ENCODE measurements at regions not wholly inside any gene's neighbourhood (a gene's known extent, or its start where the extent isn't known, plus 50 kb on each side); places are given as distances from the start of the nearest gene placed in this dataset.

DNA sequence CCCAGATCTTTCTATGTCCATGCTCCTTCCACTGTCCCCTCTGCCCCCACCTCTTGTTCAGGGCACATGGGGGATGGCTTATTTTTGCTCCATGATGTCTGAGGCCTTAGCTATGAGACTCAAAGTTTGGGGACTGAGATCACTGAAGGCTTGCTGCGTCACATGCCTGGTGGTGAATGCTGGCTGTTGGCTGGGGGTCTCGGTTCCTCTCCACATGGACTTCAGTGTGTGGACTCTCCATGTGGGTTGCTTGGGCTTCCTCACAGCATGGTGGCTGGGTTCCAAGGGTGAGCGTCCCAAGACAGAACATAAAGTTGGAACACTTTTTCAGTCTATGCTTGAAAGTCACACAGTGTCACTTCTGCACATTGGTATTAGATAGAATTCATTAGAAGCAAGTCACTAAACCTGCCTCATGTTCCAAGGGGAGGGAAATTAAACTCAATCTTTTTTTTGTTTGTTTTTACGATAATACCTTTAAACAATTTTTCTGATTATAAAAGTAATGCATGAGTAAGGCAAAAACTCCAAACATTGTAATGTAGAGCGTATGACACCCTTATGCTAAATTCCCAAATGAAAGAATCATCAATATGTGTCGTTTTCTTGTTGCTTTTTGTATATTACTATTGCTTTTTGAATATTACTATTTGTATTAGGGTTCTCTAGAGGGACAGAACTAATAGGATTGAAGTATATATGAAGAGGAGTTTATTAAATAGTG is 111.7 kb downstream of the MYCN start:
- no peaks in the 10 kb centered on the region for H3K4me1 ChIP-seq (ENCODE audit: control insufficient read depth in 2 of 2, insufficient read depth in 2 of 2, low read length in 2 of 2)
- no peaks in the 10 kb centered on the region for H4K20me1 ChIP-seq (ENCODE audit: control insufficient read depth, insufficient read depth, low read length, poor library complexity, severe bottlenecking)
- no peak overlapping the region for H2AFZ ChIP-seq (ENCODE audit: insufficient read depth, low read depth, low read length, poor library complexity, severe bottlenecking)
- no peak overlapping the region for H3K27ac Mint-ChIP-seq
- DNase-seq (no peak), ATAC-seq (ENCODE audit: low read depth) (no peak)
- no peaks in the 10 kb centered on the region for H3K27me3 ChIP-seq (replicated peaks in 1 of 4; ENCODE audit: control extremely low read depth in 1 of 4, control insufficient read depth in 3 of 4, insufficient read depth in 4 of 4, low read length in 3 of 4)
- no peak overlapping the region for H3K9ac ChIP-seq (ENCODE audit: low read length)
- H3K9me3 Mint-ChIP-seq (ENCODE audit: insufficient read depth): no peaks in the 10 kb centered on the region
- no peaks in the 10 kb centered on the region for H3K36me3 ChIP-seq (replicated peaks in 1 of 2; ENCODE audit: control extremely low read depth in 1 of 2, control insufficient read depth in 1 of 2, extremely low read depth in 1 of 2, insufficient read depth in 2 of 2, low read length in 1 of 2)
- no peak overlapping the region for H3K4me3 Mint-ChIP-seq
- ChIA-PET CTCF (no interaction called here), POLR2A (no interaction called here)
- 100% methylated on average over 2 of the region's 6 CpGs for WGBS (ENCODE audit: insufficient coverage)
- H3K4me2 ChIP-seq (replicated peaks; ENCODE audit: low read depth, low read length, poor library complexity, severe bottlenecking): no peak overlapping the region
- H3K79me2 ChIP-seq (ENCODE audit: control insufficient read depth, insufficient read depth, low read length): no peaks in the 10 kb centered on the region
- H3K4me1 Mint-ChIP-seq: peaks cover 4% of the 10 kb centered on the region
- no peak overlapping the region for H3K27ac ChIP-seq (ENCODE audit: low read length in 2 of 2)
- intact Hi-C loops (cut with micrococcal nuclease): no loop called here
- H3K27me3 Mint-ChIP-seq: peaks cover 8% of the 10 kb centered on the region
- peaks cover 0 to 6% (median 0%) of the 10 kb centered on the region in 3 donors for H3K9me3 ChIP-seq (ENCODE audit: control extremely low read depth in 1 of 3, control insufficient read depth in 2 of 3, insufficient read depth in 1 of 3, low read length in 2 of 3)
- no peak overlapping the region for H3K4me3 ChIP-seq (ENCODE audit: control extremely low read depth in 1 of 5, extremely low read depth in 1 of 5, insufficient read depth in 1 of 5, low read depth in 2 of 5, low read length in 4 of 5)
- TF ChIP-seq, protein P1, sequence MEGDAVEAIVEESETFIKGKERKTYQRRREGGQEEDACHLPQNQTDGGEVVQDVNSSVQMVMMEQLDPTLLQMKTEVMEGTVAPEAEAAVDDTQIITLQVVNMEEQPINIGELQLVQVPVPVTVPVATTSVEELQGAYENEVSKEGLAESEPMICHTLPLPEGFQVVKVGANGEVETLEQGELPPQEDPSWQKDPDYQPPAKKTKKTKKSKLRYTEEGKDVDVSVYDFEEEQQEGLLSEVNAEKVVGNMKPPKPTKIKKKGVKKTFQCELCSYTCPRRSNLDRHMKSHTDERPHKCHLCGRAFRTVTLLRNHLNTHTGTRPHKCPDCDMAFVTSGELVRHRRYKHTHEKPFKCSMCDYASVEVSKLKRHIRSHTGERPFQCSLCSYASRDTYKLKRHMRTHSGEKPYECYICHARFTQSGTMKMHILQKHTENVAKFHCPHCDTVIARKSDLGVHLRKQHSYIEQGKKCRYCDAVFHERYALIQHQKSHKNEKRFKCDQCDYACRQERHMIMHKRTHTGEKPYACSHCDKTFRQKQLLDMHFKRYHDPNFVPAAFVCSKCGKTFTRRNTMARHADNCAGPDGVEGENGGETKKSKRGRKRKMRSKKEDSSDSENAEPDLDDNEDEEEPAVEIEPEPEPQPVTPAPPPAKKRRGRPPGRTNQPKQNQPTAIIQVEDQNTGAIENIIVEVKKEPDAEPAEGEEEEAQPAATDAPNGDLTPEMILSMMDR (IDR thresholded peaks at IDR 0.05): no peak
- TF ChIP-seq EZH2 (IDR thresholded peaks at IDR 0.05; ENCODE audit: borderline replicate concordance, insufficient read depth, low read depth, low read length, poor library complexity, severe bottlenecking): no peak

DNA sequence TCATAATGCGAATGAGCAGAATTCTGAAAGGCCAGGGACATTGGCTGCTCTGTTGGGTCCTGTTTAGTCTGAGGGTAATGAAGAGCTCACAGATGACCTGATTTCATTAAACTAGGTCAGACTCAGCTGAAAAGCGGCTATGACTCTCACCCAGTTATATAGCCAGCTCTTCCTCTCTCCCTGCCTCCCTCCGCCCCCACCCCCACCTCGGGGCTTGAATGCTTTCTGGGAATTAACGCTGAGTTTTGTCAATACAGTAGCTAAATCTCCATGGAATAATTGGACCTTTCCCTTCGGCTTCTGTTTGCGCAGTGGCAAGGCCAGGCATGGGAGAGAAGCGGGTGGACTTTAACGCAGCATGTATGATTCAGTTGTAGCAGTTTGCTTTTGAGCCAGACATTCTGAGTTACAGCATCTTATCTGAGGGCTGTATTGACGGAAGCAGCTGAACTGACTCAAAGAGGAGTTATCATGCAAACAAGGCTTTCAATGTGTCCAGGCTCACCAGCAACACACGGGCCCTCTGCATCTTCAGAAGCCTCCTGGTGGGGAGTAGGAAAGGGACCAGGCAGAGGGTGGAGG is 110.6 kb downstream of the MYCN start:
- TF ChIP-seq, protein P1 (IDR thresholded peaks at IDR 0.05): no peak
- TF ChIP-seq EZH2 (IDR thresholded peaks at IDR 0.05; ENCODE audit: borderline replicate concordance, insufficient read depth, low read depth, low read length, poor library complexity, severe bottlenecking): no peak
- POLR2A ChIA-PET: no interaction called here
- CTCF ChIA-PET: no interaction called here

More for the DNA sequence above, 110.6 kb downstream of the MYCN start:
- peaks cover 0 to 5% (median 0%) of the 10 kb centered on the region in 3 donors for H3K9me3 ChIP-seq (ENCODE audit: control extremely low read depth in 1 of 3, control insufficient read depth in 2 of 3, insufficient read depth in 1 of 3, low read length in 2 of 3)
- peaks cover 8% of the 10 kb centered on the region for H3K27me3 Mint-ChIP-seq
- no peaks in the 10 kb centered on the region for H3K4me1 ChIP-seq (ENCODE audit: control insufficient read depth in 2 of 2, insufficient read depth in 2 of 2, low read length in 2 of 2)
- H3K4me3 Mint-ChIP-seq: no peak overlapping the region
- H3K4me2 ChIP-seq (replicated peaks; ENCODE audit: low read depth, low read length, poor library complexity, severe bottlenecking): no peak overlapping the region
- ATAC-seq (ENCODE audit: low read depth) (no peak), DNase-seq (no peak)
- no peak overlapping the region for H3K27ac ChIP-seq (ENCODE audit: low read length in 2 of 2)
- intact Hi-C loops (cut with micrococcal nuclease): no loop called here
- WGBS (ENCODE audit: insufficient coverage): 96% methylated on average over 10 of the region's 11 CpGs
- no peaks in the 10 kb centered on the region for H4K20me1 ChIP-seq (ENCODE audit: control insufficient read depth, insufficient read depth, low read length, poor library complexity, severe bottlenecking)
- no peak overlapping the region for H3K4me3 ChIP-seq (ENCODE audit: control extremely low read depth in 1 of 5, extremely low read depth in 1 of 5, insufficient read depth in 1 of 5, low read depth in 2 of 5, low read length in 4 of 5)
- no peaks in the 10 kb centered on the region for H3K27me3 ChIP-seq (replicated peaks in 1 of 4; ENCODE audit: control extremely low read depth in 1 of 4, control insufficient read depth in 3 of 4, insufficient read depth in 4 of 4, low read length in 3 of 4)
- H3K27ac Mint-ChIP-seq: no peak overlapping the region
- no peaks in the 10 kb centered on the region for H3K79me2 ChIP-seq (ENCODE audit: control insufficient read depth, insufficient read depth, low read length)
- no peak overlapping the region for H3K9ac ChIP-seq (ENCODE audit: low read length)
- H2AFZ ChIP-seq (ENCODE audit: insufficient read depth, low read depth, low read length, poor library complexity, severe bottlenecking): no peak overlapping the region
- no peaks in the 10 kb centered on the region for H3K36me3 ChIP-seq (replicated peaks in 1 of 2; ENCODE audit: control extremely low read depth in 1 of 2, control insufficient read depth in 1 of 2, extremely low read depth in 1 of 2, insufficient read depth in 2 of 2, low read length in 1 of 2)
- peaks cover under 1% of the 10 kb centered on the region for H3K4me1 Mint-ChIP-seq
- H3K9me3 Mint-ChIP-seq (ENCODE audit: insufficient read depth): peaks cover 3% of the 10 kb centered on the region

Data from B cell (primary cell).